Breast epithelium (tissue), 4 donors: ENCODE measurements at regions not wholly inside any gene's neighbourhood (a gene's known extent, or its start where the extent isn't known, plus 50 kb on each side); places are given as distances from the start of the nearest gene placed in this dataset.
A peak's percentile ranks its signal among the peaks of the same experiment; 100 is the strongest.

Source experiments
- DNase-seq, 2 donors: peaks; one replicate each; pipeline ENCODE4 v3.0.0-alpha.2; 2019; ENCODE audit warnings: low spot score in 2 of 2
- H3K27ac ChIP-seq, 2 donors: fragments of 200-600 bp; sonication (generic) in 1 of 2; one replicate each; pipeline ENCODE4 v1.5.1; 2016 to 2019; ENCODE audit warnings: mild to moderate bottlenecking in 1 of 2
- H3K27me3 ChIP-seq, 2 donors: fragments of 200-600 bp; sonication (generic) in 1 of 2; one replicate each; pipeline versions ENCODE4 v1.5.1 to v1.6.0; 2017 to 2019; ENCODE audit warnings: control low read depth in 1 of 2, mild to moderate bottlenecking in 1 of 2
- H3K36me3 ChIP-seq: fragments of 200-600 bp; one replicate; pipeline ENCODE4 v1.5.1; 2019
- H3K4me1 ChIP-seq, 2 donors: fragments of 200-600 bp; sonication (generic); one replicate each; pipeline ENCODE4 v1.5.1; 2016 to 2019; ENCODE audit warnings: control low read depth in 1 of 2
- H3K4me3 ChIP-seq, 3 donors: fragments of 200-600 bp; sonication (generic); 1 replicate in 2 of 3; 2 replicates in 1 of 3; pipeline ENCODE4 v1.5.1; 2016 to 2019; ENCODE audit warnings: mild to moderate bottlenecking in 3 of 3, moderate library complexity in 2 of 3
- H3K9me3 ChIP-seq, 2 donors: fragments of 200-600 bp; sonication (generic) in 1 of 2; one replicate each; pipeline ENCODE4 v1.5.1; 2016 to 2019; ENCODE audit warnings: control low read depth in 1 of 2
- POLR2A ChIP-seq: fragments of 450-650 bp; IDR thresholded peaks from one replicate; pipeline ENCODE4 v1.6.1; 2016; ENCODE audit warnings: antibody characterized with exemption, mild to moderate bottlenecking, moderate library complexity
- POLR2AphosphoS5 ChIP-seq, 3 donors: sonication (generic); formaldehyde crosslinking; IDR thresholded peaks; one replicate each; pipeline ENCODE4 v1.6.1; 2017; ENCODE audit warnings: antibody characterized with exemption in 3 of 3
- intact Hi-C: fragments of 100-400 bp; cut with DNase I; formaldehyde crosslinking; loops from one replicate; pipeline ENCODE4 v1.15.1; 2023; ENCODE audit warnings: low total_unique reads
- TF ChIP-seq, protein P1 (sequence below), 3 donors: fragments of 450-650 bp; IDR thresholded peaks; one replicate each; pipeline ENCODE4 v1.5.1; 2016 to 2017; ENCODE audit warnings: antibody characterized with exemption in 3 of 3, mild to moderate bottlenecking in 3 of 3, moderate library complexity in 3 of 3

DNA sequence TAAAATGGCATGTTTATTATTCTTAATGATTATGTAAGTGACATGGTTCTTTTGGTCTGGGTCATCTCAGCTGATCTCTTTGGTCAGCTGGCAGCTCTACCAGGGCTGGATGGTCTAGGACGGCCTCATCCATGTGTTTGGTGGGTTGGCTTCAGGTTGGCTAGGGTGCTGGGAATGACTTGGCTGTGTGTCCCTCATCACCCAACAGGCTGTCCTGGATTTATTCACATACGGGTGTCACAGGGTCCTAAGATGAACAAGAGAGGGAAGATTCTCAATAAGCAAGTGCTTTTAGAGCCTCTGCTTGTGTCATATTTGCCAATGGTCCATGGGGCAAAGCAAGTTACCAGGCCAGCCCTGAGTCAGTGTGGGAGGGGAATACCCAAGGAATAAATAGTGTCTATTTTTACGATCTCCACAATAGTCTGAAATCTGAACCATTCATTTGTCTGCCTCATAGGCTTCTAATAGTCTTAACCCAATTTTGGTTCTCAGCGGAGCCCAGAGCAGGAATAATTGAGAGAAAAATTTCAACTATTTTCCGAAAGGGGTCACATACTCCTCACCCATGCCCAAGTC is 157.5 kb downstream of the HS3ST2 start:
- H3K9me3 ChIP-seq = no peaks in the 10 kb centered on the region
- intact Hi-C loops = no loop called here

DNA sequence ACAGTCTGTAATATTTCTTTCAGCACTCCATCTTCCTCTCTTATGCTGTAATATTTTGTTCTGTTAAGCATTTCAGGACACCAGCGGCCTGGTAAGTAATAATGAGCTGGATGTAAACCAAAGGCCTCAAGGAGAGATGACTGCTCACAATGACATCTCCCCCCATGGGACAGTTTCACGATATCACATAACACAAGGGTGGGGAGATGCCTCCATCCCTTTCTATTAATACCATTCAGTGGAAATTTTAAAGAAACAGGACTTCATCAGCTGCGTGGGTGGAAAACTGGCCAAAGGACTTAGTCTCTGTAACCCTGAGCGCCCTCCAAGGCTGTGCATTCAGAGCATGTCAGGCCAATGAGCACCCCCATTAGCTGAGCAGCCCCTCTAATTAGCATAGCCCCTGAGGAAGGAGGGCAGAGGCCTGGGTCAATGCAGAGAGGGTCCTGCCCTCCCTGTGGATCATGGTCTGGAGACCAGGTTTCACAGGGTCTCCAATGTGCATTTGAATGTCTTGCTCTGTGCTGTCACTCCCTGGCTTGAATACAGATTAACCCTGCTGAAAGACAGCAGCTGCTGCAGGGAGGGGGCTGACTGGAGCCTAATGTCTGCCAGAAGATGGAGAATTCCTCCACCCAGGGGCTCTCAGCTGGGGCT is 156.4 kb downstream of the HS3ST2 start:
- no peaks in the 10 kb centered on the region for H3K36me3 ChIP-seq
- H3K27ac ChIP-seq = no peak overlapping the region
- no peaks in the 10 kb centered on the region for H3K9me3 ChIP-seq
- intact Hi-C loops = no loop called here
- H3K4me1 ChIP-seq = no peaks in the 10 kb centered on the region
- no peak for TF ChIP-seq POLR2A
- TF ChIP-seq POLR2AphosphoS5 (IDR thresholded peaks at IDR 0.05) = no peak
- TF ChIP-seq, protein P1, sequence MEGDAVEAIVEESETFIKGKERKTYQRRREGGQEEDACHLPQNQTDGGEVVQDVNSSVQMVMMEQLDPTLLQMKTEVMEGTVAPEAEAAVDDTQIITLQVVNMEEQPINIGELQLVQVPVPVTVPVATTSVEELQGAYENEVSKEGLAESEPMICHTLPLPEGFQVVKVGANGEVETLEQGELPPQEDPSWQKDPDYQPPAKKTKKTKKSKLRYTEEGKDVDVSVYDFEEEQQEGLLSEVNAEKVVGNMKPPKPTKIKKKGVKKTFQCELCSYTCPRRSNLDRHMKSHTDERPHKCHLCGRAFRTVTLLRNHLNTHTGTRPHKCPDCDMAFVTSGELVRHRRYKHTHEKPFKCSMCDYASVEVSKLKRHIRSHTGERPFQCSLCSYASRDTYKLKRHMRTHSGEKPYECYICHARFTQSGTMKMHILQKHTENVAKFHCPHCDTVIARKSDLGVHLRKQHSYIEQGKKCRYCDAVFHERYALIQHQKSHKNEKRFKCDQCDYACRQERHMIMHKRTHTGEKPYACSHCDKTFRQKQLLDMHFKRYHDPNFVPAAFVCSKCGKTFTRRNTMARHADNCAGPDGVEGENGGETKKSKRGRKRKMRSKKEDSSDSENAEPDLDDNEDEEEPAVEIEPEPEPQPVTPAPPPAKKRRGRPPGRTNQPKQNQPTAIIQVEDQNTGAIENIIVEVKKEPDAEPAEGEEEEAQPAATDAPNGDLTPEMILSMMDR (IDR thresholded peaks at IDR 0.05) = no peak
- no peak overlapping the region for H3K4me3 ChIP-seq
- no peak for DNase-seq
- no peaks in the 10 kb centered on the region for H3K27me3 ChIP-seq

More for the DNA sequence above, 157.5 kb downstream of the HS3ST2 start:
- Histone ChIP-seq H3K4me3 (no peak overlapping the region), H3K27me3 (no peaks in the 10 kb centered on the region), H3K27ac (no peak overlapping the region), H3K36me3 (no peaks in the 10 kb centered on the region), H3K4me1 (no peaks in the 10 kb centered on the region)
- TF ChIP-seq, protein P1 (IDR thresholded peaks at IDR 0.05) = no peak
- TF ChIP-seq POLR2AphosphoS5 (IDR thresholded peaks at IDR 0.05) (no peak), POLR2A (no peak)
- no peak for DNase-seq

DNA sequence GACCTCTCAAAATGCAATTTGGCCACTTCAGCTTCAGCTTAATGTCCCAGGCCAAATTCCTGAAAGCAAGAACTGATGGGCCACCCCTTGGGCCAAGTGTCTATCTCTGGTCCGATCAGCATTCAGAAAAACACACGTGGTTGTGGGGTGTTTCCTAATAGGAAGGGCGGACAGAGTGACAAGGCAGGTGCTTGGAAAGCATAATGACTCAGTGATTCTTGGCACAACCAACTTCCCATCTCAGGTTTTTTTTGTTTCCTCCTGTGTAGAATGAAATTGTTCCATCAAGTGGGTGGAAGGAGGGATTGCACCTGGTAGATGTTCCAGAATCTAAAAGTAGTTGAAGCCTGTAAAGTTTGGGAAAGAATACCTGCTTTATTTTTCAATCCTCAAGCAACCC is 155.6 kb downstream of the HS3ST2 start:
- Histone ChIP-seq H3K9me3 (no peaks in the 10 kb centered on the region), H3K27me3 (no peaks in the 10 kb centered on the region), H3K36me3 (no peaks in the 10 kb centered on the region), H3K27ac (peak overlapping the region in 1 of 2 donors; percentile 0), H3K4me1 (no peaks in the 10 kb centered on the region), H3K4me3 (no peak overlapping the region)
- intact Hi-C loops = no loop called here
- no peak for DNase-seq
- TF ChIP-seq POLR2AphosphoS5 (IDR thresholded peaks at IDR 0.05) = no peak
- no peak for TF ChIP-seq POLR2A
- TF ChIP-seq, protein P1 (IDR thresholded peaks at IDR 0.05) = no peak

DNA sequence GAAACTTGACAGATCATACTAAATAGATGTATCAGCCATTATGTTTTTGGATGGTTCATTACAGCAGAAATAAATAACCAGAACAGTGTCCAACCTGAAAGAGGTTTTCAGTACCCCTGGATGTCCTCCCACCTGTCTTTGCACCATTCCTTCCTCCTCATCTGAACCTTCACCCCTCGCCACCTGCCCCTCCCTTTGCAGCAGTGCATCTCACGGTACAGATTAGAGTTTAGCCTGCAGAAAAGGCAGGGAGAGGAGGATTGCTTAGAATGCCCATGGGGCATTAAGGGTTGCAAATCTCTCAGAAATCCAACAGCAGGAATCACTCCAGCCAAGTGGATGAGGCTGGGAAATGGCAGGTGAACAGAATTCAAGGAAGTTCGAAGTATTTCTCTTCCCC is 155.0 kb downstream of the HS3ST2 start:
- no peaks in the 10 kb centered on the region for H3K27me3 ChIP-seq
- no peak for DNase-seq
- intact Hi-C loops = no loop called here
- peak overlapping the region in 1 of 2 donors; percentile 0 for H3K27ac ChIP-seq
- H3K4me3 ChIP-seq = no peak overlapping the region
- H3K36me3 ChIP-seq = no peaks in the 10 kb centered on the region
- H3K4me1 ChIP-seq = no peaks in the 10 kb centered on the region
- no peaks in the 10 kb centered on the region for H3K9me3 ChIP-seq
- TF ChIP-seq, protein P1 (IDR thresholded peaks at IDR 0.05) = no peak
- TF ChIP-seq POLR2A = no peak
- TF ChIP-seq POLR2AphosphoS5 (IDR thresholded peaks at IDR 0.05) = no peak

DNA sequence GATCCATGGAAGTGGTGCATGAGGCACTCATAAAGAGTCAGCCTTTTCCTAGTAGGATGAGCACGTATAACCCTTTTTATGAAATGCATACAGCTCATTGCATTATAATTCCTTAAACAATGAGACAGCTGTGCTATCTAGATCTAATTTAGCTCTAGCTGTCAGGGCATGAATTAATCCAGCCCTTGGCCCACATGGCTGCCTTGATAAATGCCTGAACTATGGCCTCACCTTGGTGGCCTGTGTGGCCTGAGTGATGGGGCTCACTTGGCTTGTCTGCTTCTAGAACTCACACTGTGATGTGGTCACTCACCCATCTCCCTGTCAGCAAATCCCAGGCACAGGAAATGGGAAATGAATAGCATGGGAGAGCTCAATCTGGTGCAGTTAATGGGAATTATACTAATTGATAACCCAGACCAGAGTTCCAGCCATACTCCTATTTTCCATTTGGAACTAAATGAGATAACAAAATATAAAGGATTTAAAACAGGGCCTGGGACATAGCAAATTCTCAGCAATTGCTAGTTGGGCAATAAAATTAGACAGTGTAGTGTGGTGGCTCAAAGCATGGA is 153.6 kb downstream of the HS3ST2 start:
- H3K36me3 ChIP-seq = no peaks in the 10 kb centered on the region
- H3K27ac ChIP-seq = no peak overlapping the region
- H3K4me1 ChIP-seq = no peaks in the 10 kb centered on the region
- intact Hi-C loops = no loop called here
- TF ChIP-seq POLR2AphosphoS5 (IDR thresholded peaks at IDR 0.05) (no peak), POLR2A (no peak)
- H3K4me3 ChIP-seq = no peak overlapping the region
- H3K27me3 ChIP-seq = no peaks in the 10 kb centered on the region
- H3K9me3 ChIP-seq = no peaks in the 10 kb centered on the region
- DNase-seq = no peak
